ENCODE measurements at regions not wholly inside any gene's neighbourhood (a gene's known extent, or its start where the extent isn't known, plus 50 kb on each side); places are given as distances from the start of the nearest gene placed in this dataset.

DNA sequence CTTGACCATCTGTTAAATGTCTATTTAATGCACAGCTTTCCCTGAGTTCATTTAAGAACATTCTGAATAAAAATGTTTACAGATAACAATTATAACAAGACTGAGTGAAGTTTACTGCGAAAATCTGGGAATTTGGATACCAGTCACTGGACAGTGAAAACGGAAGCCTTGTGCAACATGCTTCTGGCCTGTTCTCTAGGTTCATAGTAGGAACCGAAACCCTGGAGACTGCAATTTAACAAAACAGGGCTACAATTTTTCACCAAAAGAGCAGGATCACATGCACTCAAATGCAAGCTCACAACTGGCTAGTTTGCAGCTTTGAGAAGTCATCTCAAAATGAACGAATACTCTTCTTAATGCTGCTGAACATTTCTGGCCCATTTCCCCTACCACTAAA, 435.9 kb downstream of the NR2F2 start:
- no peak overlapping the region for H2BK5ac ChIP-seq (ENCODE audit: low read depth, low read length, poor library complexity, severe bottlenecking)
- no CpG with 5 or more reads among the region's 4 CpGs for WGBS, 2 experiments (ENCODE audit: extremely low coverage in 2 of 2, insufficient read length in 1 of 2)

More for the DNA sequence above, 435.9 kb downstream of the NR2F2 start:
- dilution Hi-C loops (cut with HindIII; ENCODE audit: low sequenced_read_pairs, unreplicated experiment), result no loop called here
- ATAC-seq (ENCODE audit: low read depth) (no peak), DNase-seq (no peak)
- in situ Hi-C loops (cut with MboI; ENCODE audit: low sequenced_read_pairs), result no loop called here
- BruUV-seq (replicated peaks), result no TSS peak
- H3K4me1 ChIP-seq (ENCODE audit: control insufficient read depth, insufficient read depth, low read length), result no peaks in the 10 kb centered on the region
- no peak overlapping the region for H2AK5ac ChIP-seq (ENCODE audit: low read depth, low read length)
- H2BK20ac ChIP-seq (ENCODE audit: low read depth, low read length), result no peak overlapping the region
- ChIA-PET POLR2A (ENCODE audit: unreplicated experiment) (no interaction called here), CTCF (no interaction called here)
- H2AK9ac ChIP-seq (replicated peaks; ENCODE audit: low read depth, low read length, poor library complexity), result no peak overlapping the region
- H4K20me1 ChIP-seq (ENCODE audit: insufficient read depth, low read length), result no peaks in the 10 kb centered on the region
- peaks cover 26% of the 10 kb centered on the region for H3K9me3 ChIP-seq (ENCODE audit: control insufficient read depth, insufficient read depth, low read length)
- no peaks in the 10 kb centered on the region for H3K36me3 ChIP-seq (ENCODE audit: control insufficient read depth, insufficient read depth, low read length)
- H3K14ac ChIP-seq (replicated peaks; ENCODE audit: low read depth, low read length), result no peak overlapping the region
- H3K23ac ChIP-seq (ENCODE audit: low read depth, low read length), result no peak overlapping the region
- H4K8ac ChIP-seq (ENCODE audit: low read depth in 2 of 2, low read length in 2 of 2), result no peak overlapping the region
- no peak overlapping the region for H2AFZ ChIP-seq (replicated peaks; ENCODE audit: low read length, poor library complexity)
- no peak overlapping the region for H4K91ac ChIP-seq (ENCODE audit: insufficient read depth, low read depth, low read length)
- no peak overlapping the region for H3K56ac ChIP-seq (ENCODE audit: extremely low read depth, insufficient read depth, low read length)
- no peaks in the 10 kb centered on the region for H3K9me1 ChIP-seq (ENCODE audit: insufficient read depth, low read length)
- no peak overlapping the region for H3K9ac ChIP-seq (ENCODE audit: low read depth, low read length)
- H3K27ac ChIP-seq (ENCODE audit: insufficient read depth, low read length), result no peak overlapping the region
- H2BK120ac ChIP-seq (ENCODE audit: low read depth, low read length), result no peak overlapping the region
- H3K4me3 ChIP-seq (ENCODE audit: insufficient read depth, low read depth, low read length), result no peak overlapping the region
- H4K5ac ChIP-seq (ENCODE audit: low read depth, low read length), result no peak overlapping the region
- TF ChIP-seq, protein P1, sequence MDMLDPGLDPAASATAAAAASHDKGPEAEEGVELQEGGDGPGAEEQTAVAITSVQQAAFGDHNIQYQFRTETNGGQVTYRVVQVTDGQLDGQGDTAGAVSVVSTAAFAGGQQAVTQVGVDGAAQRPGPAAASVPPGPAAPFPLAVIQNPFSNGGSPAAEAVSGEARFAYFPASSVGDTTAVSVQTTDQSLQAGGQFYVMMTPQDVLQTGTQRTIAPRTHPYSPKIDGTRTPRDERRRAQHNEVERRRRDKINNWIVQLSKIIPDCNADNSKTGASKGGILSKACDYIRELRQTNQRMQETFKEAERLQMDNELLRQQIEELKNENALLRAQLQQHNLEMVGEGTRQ (IDR thresholded peaks at IDR 0.05; ENCODE audit: low read depth, low read length), result no peak
- TF ChIP-seq NFE2L2 (IDR thresholded peaks at IDR 0.05; ENCODE audit: low read depth, low read length) (no peak), BHLHE40 (IDR thresholded peaks at IDR 0.05; ENCODE audit: low read depth, low read length) (no peak), MAZ (IDR thresholded peaks at IDR 0.05; ENCODE audit: borderline replicate concordance, low read depth, low read length) (no peak), MAFK (IDR thresholded peaks at IDR 0.05; ENCODE audit: low read depth, low read length) (no peak), CEBPB (IDR thresholded peaks at IDR 0.05; ENCODE audit: low read depth, low read length) (no peak), RCOR1 (IDR thresholded peaks at IDR 0.05; ENCODE audit: insufficient replicate concordance, low read length) (no peak), RFX5 (IDR thresholded peaks at IDR 0.05; ENCODE audit: low read depth, low read length) (no peak), MXI1 (IDR thresholded peaks at IDR 0.05; ENCODE audit: borderline replicate concordance, low read depth, low read length) (no peak), FOS (IDR thresholded peaks at IDR 0.05; ENCODE audit: low read depth, low read length) (no peak), SMC3 (IDR thresholded peaks at IDR 0.05; ENCODE audit: low read depth, low read length) (no peak), POLR2A (IDR thresholded peaks at IDR 0.05; ENCODE audit: low read depth, low read length) (no peak), RAD21 (IDR thresholded peaks at IDR 0.05; ENCODE audit: low read length) (no peak), CHD1 (IDR thresholded peaks at IDR 0.05; ENCODE audit: low read depth, low read length) (no peak)
- TF ChIP-seq, protein P2, sequence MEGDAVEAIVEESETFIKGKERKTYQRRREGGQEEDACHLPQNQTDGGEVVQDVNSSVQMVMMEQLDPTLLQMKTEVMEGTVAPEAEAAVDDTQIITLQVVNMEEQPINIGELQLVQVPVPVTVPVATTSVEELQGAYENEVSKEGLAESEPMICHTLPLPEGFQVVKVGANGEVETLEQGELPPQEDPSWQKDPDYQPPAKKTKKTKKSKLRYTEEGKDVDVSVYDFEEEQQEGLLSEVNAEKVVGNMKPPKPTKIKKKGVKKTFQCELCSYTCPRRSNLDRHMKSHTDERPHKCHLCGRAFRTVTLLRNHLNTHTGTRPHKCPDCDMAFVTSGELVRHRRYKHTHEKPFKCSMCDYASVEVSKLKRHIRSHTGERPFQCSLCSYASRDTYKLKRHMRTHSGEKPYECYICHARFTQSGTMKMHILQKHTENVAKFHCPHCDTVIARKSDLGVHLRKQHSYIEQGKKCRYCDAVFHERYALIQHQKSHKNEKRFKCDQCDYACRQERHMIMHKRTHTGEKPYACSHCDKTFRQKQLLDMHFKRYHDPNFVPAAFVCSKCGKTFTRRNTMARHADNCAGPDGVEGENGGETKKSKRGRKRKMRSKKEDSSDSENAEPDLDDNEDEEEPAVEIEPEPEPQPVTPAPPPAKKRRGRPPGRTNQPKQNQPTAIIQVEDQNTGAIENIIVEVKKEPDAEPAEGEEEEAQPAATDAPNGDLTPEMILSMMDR (conservative IDR thresholded peaks at IDR 0.05; ENCODE audit: low read depth, low read length), result no peak
- TF ChIP-seq, protein P3, sequence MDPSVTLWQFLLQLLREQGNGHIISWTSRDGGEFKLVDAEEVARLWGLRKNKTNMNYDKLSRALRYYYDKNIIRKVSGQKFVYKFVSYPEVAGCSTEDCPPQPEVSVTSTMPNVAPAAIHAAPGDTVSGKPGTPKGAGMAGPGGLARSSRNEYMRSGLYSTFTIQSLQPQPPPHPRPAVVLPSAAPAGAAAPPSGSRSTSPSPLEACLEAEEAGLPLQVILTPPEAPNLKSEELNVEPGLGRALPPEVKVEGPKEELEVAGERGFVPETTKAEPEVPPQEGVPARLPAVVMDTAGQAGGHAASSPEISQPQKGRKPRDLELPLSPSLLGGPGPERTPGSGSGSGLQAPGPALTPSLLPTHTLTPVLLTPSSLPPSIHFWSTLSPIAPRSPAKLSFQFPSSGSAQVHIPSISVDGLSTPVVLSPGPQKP (IDR thresholded peaks at IDR 0.05; ENCODE audit: borderline replicate concordance, low read depth, low read length), result no peak
- H2BK15ac ChIP-seq (ENCODE audit: low read depth, low read length), result no peak overlapping the region
- H3K4me2 ChIP-seq (ENCODE audit: low read depth, low read length), result no peak overlapping the region
- H3K4ac ChIP-seq (ENCODE audit: low read depth, low read length), result no peak overlapping the region
- no peak overlapping the region for H3K18ac ChIP-seq (ENCODE audit: low read depth, low read length)
- no peaks in the 10 kb centered on the region for H3K79me1 ChIP-seq (ENCODE audit: low read depth in 1 of 2, low read length in 2 of 2)
- H3K27me3 ChIP-seq (ENCODE audit: control insufficient read depth, insufficient read depth, low read length), result no peaks in the 10 kb centered on the region
- intact Hi-C loops (cut with micrococcal nuclease), result no loop called here

Data from IMR-90 (cell line).